Transverse colon (tissue), 4 donors: ENCODE measurements at regions not wholly inside any gene's neighbourhood (a gene's known extent, or its start where the extent isn't known, plus 50 kb on each side); places are given as distances from the start of the nearest gene placed in this dataset.

Experiments
- DNase-seq: peaks from one replicate; pipeline ENCODE4 v3.0.0-alpha.2; 2019
- H3K27ac ChIP-seq, 4 donors: fragments of 200-600 bp; sonication (generic); 2 replicates each; pipeline ENCODE4 v1.5.1; 2016 to 2018; ENCODE audit warnings: inconsistent platforms in 4 of 4
- H3K27me3 ChIP-seq: fragments of 200-600 bp; sonication (generic); 2 replicates; pipeline ENCODE4 v1.5.1; 2017; ENCODE audit warnings: inconsistent platforms
- H3K36me3 ChIP-seq, 4 donors: fragments of 200-600 bp; sonication (generic); 2 replicates each; pipeline ENCODE4 v1.5.1; 2017 to 2019; ENCODE audit warnings: inconsistent platforms in 4 of 4
- H3K4me1 ChIP-seq, 4 donors: fragments of 200-600 bp; sonication (generic); 2 replicates each; pipeline ENCODE4 v1.5.1; 2017 to 2020; ENCODE audit warnings: inconsistent platforms in 4 of 4
- H3K4me3 ChIP-seq, 4 donors: fragments of 200-600 bp; sonication (generic); 1 replicate in 1 of 4; 2 replicates in 3 of 4; pipeline versions ENCODE4 v1.5.1 to v1.6.1; 2017 to 2019; ENCODE audit warnings: inconsistent platforms in 4 of 4
- H3K9me3 ChIP-seq, 2 donors: fragments of 200-600 bp; sonication (generic); 2 replicates each; pipeline ENCODE4 v1.5.1; 2017 to 2019; ENCODE audit warnings: inconsistent platforms in 2 of 2
- EP300 ChIP-seq: sonication (generic); formaldehyde crosslinking; IDR thresholded peaks from one replicate; pipeline ENCODE4 v1.6.1; 2017; ENCODE audit warnings: antibody characterized with exemption, low read depth
- POLR2A ChIP-seq: fragments of 450-650 bp; IDR thresholded peaks from one replicate; pipeline ENCODE4 v1.6.1; 2016; ENCODE audit warnings: antibody characterized with exemption, mild to moderate bottlenecking, moderate library complexity
- POLR2AphosphoS5 ChIP-seq, 3 donors: sonication (generic); formaldehyde crosslinking; IDR thresholded peaks; one replicate each; pipeline ENCODE4 v1.6.1; 2016; ENCODE audit warnings: antibody characterized with exemption in 3 of 3
- WGBS, 2 donors: methylation state at CpG; one replicate each; pipeline ENCODE4 v1.1.5; 2018; ENCODE audit warnings: low coverage in 1 of 2; 5-methylcytosine and 5-hydroxymethylcytosine counted together
- in situ Hi-C, 4 donors: fragments of 200-750 bp; cut with MboI; loops; one replicate each; pipeline versions ENCODE4 v1.15.0 to v1.15.1; 2017; ENCODE audit warnings: low sequenced_read_pairs in 3 of 4, low pct_ligation_motif_present in 1 of 4, low pct_unique_long_range_greater_than_20kb in 1 of 4
- intact Hi-C: fragments of 100-400 bp; cut with DNase I; formaldehyde crosslinking; loops from one replicate; pipeline ENCODE4 v1.15.1; 2023; ENCODE audit warnings: low total_unique reads
- TF ChIP-seq, protein P1 (sequence below), 5 experiments: fragments of 200-600 bp in 3 of 5; fragments of 450-650 bp in 2 of 5; sonication (generic) in 3 of 5; IDR thresholded peaks; 1 replicate in 2 of 5; 2 replicates in 3 of 5; pipeline ENCODE4 v1.5.1; 2016 to 2017; ENCODE audit warnings: antibody characterized with exemption in 5 of 5, inconsistent platforms in 3 of 5, mild to moderate bottlenecking in 2 of 5, moderate library complexity in 1 of 5

DNA sequence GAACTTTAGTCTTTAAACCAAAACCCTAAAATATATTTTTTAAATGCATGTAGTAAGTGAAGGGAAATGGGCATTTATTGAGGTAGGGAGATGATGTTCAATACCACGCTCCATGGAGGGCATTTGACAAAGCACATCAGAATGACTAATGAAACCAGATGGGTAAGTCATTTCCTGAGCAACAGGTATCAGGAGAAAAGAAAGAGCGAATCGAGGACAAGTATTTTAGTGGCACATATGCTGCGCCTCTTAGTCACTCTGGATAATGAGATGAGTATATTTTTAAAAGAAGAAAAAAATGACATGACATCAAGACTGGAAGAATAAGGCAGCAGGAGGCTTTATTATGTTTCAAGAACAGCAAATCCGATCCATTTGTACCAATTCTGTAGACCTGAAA lies 129.0 kb upstream of the ARHGEF3 start:
- Histone ChIP-seq H3K36me3 (no peaks in the 10 kb centered on the region), H3K4me1 (peaks cover 0 to 21% (median 11%) of the 10 kb centered on the region in 4 donors), H3K4me3 (no peak overlapping the region), H3K27me3 (no peaks in the 10 kb centered on the region), H3K9me3 (no peaks in the 10 kb centered on the region), H3K27ac (no peak overlapping the region)
- in situ Hi-C loops (no loop called here), intact Hi-C loops (no loop called here)
- 80 to 91% methylated on average over 5 of the region's 5 CpGs for WGBS, 2 donors
- DNase-seq = no peak
- TF ChIP-seq, protein P1, sequence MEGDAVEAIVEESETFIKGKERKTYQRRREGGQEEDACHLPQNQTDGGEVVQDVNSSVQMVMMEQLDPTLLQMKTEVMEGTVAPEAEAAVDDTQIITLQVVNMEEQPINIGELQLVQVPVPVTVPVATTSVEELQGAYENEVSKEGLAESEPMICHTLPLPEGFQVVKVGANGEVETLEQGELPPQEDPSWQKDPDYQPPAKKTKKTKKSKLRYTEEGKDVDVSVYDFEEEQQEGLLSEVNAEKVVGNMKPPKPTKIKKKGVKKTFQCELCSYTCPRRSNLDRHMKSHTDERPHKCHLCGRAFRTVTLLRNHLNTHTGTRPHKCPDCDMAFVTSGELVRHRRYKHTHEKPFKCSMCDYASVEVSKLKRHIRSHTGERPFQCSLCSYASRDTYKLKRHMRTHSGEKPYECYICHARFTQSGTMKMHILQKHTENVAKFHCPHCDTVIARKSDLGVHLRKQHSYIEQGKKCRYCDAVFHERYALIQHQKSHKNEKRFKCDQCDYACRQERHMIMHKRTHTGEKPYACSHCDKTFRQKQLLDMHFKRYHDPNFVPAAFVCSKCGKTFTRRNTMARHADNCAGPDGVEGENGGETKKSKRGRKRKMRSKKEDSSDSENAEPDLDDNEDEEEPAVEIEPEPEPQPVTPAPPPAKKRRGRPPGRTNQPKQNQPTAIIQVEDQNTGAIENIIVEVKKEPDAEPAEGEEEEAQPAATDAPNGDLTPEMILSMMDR (IDR thresholded peaks at IDR 0.05) = no peak
- TF ChIP-seq POLR2A (no peak), POLR2AphosphoS5 (IDR thresholded peaks at IDR 0.05) (no peak), EP300 (no peak)

DNA sequence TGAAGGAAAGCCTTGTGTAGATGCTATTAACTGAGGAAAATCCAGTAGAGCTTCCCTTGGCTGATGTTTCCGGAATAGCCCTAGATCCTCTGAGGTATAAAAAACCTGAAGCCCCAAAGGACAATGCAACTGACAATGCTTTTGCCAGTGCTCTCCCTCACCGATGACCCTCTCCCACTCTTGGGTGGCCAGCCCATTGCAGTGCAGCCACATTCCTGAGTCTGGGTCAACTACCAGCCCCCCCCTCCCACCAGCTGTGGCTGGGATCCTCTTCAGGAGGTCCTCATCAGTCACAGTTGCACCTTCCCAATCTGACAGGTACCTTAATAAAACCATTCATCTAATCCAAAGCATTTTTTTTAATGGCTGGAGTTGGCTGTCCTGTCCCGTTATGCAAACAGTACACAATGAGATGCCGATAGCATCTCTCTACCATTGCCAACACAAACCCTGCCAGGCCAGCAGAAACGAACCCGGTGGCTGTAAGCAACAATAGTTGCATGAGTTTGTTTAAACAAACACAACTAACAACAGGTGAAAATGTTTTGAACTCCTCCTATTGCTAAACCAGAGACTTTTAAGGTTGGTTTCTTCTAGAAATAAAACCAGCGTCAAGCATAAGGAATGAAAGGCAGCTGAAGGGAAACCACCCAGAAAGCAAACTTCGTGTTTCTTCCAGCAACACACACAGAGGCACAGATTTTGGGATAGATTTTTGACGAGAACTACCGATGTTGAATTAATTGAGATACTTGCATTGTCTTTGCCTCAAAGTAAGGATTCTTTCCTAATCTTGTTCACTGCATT lies 128.3 kb upstream of the ARHGEF3 start:
- intact Hi-C loops (no loop called here), in situ Hi-C loops (no loop called here)
- H3K9me3 ChIP-seq = no peaks in the 10 kb centered on the region
- no peaks in the 10 kb centered on the region for H3K36me3 ChIP-seq
- no peak for TF ChIP-seq POLR2A
- no peak for TF ChIP-seq EP300
- TF ChIP-seq POLR2AphosphoS5 (IDR thresholded peaks at IDR 0.05) = no peak
- TF ChIP-seq, protein P1 (IDR thresholded peaks at IDR 0.05) = no peak
- H3K27me3 ChIP-seq = no peaks in the 10 kb centered on the region
- H3K4me3 ChIP-seq = no peak overlapping the region
- DNase-seq = no peak
- peaks cover 0 to 21% (median 12%) of the 10 kb centered on the region in 4 donors for H3K4me1 ChIP-seq
- 79 to 82% methylated on average over 8 to 10 of the region's 10 CpGs for WGBS, 2 donors
- H3K27ac ChIP-seq = no peak overlapping the region

DNA sequence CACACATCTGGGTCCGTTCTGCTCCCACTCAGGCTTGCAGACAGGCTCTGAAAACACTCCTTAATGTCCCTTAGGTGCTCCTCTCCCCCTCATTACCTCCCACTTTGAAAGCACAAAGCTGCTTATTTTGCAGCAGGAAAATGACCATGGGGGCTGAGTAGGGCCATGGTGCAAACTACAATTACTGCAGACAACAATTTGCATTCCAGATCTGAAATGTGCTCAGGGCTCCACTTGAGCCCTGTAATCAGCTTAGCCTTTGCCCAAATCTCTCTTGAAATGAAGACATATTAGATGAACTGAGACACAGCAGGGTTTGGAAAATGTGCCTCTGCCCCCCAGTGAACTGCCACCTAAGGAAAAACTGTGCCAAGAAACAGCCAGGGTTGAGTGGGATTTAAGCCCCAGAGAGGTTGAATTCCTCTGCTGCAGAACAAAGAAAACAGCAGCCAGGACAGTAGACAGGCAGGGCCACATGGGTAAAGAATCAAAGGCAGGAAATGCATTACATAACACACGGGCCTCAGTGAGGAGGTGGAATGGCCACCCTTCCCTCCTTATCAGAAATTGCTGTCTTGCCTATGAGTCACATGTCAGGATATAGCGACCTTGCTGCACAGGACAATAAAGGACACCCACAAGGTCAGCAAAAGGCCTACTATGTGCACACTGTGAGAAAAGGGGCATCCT lies 126.8 kb upstream of the ARHGEF3 start:
- DNase-seq = no peak
- H3K4me1 ChIP-seq = peaks cover 10 to 32% (median 19%) of the 10 kb centered on the region in 4 donors
- no peaks in the 10 kb centered on the region for H3K36me3 ChIP-seq
- no peaks in the 10 kb centered on the region for H3K9me3 ChIP-seq
- in situ Hi-C loops = no loop called here
- TF ChIP-seq POLR2A (no peak), EP300 (no peak), POLR2AphosphoS5 (IDR thresholded peaks at IDR 0.05) (no peak)
- TF ChIP-seq, protein P1 (IDR thresholded peaks at IDR 0.05) = no peak
- H3K4me3 ChIP-seq = no peak overlapping the region
- peak overlapping the region in 1 of 4 donors; percentile 20 for H3K27ac ChIP-seq
- intact Hi-C loops = no loop called here
- H3K27me3 ChIP-seq = no peaks in the 10 kb centered on the region
- WGBS, 2 donors = 0 to 38% methylated on average over 1 to 3 of the region's 3 CpGs

DNA sequence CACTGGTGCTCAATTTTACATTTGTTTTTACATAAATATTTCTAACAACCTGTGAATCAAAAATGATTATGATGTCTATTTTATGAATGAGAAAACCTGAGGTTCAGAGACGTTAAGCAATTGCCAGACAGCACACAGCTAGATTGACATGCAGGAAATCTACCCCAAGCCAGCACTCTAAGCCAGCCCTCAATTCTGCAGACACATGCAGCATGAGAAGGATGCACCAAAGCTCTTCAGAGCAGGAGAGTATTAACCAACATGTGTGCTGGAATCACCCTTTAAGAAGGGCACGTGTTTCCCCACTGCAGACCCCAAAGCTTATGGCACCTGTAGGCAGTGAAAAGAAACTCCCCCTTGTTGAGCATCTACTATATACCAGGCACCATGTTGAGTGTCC lies 126.1 kb upstream of the ARHGEF3 start:
- Histone ChIP-seq H3K27me3 (no peaks in the 10 kb centered on the region), H3K4me3 (no peak overlapping the region), H3K4me1 (peaks cover 15 to 38% (median 21%) of the 10 kb centered on the region in 4 donors), H3K36me3 (no peaks in the 10 kb centered on the region), H3K27ac (no peak overlapping the region), H3K9me3 (no peaks in the 10 kb centered on the region)
- TF ChIP-seq, protein P1 (IDR thresholded peaks at IDR 0.05) = no peak
- TF ChIP-seq EP300 = no peak
- TF ChIP-seq POLR2A = no peak
- TF ChIP-seq POLR2AphosphoS5 (IDR thresholded peaks at IDR 0.05) = no peak
- DNase-seq = no peak
- intact Hi-C loops = no loop called here
- 80% methylated on average over 1 to 2 of the region's 2 CpGs for WGBS, 2 donors
- in situ Hi-C loops = no loop called here
